ENCODE measurements at regions not wholly inside any gene's neighbourhood (a gene's known extent, or its start where the extent isn't known, plus 50 kb on each side); places are given as distances from the start of the nearest gene placed in this dataset.

DNA sequence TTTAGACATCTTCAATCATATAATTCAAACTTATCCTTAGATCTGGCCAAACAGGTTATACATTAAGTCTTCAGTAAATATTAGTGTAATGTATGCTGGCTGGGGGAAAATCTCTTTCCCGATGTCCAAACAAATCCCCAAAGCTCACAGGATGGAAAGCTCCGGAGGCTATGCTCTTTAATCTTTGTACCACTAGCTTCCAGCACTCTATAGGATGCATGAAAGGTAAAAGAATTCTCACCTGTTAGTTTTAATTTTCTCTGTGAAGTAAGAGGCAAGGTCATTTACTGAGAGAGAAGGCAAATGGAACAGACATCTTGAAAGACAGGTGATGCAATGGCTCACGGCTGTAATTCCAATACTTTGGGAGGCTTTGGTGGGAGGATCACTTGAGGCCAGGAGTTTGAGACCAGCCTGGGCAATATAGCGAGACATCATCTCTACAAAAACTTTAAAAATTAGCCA, 99.8 kb upstream of the KIF5B start:
- H3K4me3 ChIP-seq (ENCODE audit: low read depth, low read length): peak overlapping the region; percentile 14; the same call in 1 of the 2 replicates
- peak; percentile 67 for DNase-seq (ENCODE audit: low read depth)

DNA sequence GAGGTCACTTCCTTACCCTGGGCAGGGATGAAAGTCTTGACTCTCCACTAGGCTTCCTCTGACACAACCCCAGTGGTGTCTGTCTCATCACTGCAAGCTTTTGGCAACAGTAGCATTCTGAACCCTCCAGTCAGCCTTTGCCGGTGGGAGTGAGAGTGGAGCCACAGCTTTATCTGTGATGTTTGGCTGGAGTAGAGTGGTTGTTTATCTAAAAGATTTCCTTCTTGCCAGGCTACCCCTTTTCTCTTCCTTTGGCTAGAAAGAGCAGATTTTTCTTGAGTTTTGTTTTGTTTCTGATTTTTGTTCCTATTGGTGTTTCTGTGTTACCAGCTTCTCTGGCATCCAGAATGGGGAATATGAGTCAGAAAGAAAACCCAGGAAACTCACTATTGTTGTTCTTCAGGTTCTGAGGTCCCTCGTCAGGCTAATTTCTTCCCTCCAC, 98.9 kb upstream of the KIF5B start:
- no peak for DNase-seq (ENCODE audit: low read depth)
- TF ChIP-seq, protein P1, sequence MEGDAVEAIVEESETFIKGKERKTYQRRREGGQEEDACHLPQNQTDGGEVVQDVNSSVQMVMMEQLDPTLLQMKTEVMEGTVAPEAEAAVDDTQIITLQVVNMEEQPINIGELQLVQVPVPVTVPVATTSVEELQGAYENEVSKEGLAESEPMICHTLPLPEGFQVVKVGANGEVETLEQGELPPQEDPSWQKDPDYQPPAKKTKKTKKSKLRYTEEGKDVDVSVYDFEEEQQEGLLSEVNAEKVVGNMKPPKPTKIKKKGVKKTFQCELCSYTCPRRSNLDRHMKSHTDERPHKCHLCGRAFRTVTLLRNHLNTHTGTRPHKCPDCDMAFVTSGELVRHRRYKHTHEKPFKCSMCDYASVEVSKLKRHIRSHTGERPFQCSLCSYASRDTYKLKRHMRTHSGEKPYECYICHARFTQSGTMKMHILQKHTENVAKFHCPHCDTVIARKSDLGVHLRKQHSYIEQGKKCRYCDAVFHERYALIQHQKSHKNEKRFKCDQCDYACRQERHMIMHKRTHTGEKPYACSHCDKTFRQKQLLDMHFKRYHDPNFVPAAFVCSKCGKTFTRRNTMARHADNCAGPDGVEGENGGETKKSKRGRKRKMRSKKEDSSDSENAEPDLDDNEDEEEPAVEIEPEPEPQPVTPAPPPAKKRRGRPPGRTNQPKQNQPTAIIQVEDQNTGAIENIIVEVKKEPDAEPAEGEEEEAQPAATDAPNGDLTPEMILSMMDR (IDR thresholded peaks at IDR 0.05; ENCODE audit: control insufficient read depth, extremely low read depth, insufficient read depth): no peak
- no peak overlapping the region for H3K4me3 ChIP-seq (ENCODE audit: low read depth, low read length)

More for the DNA sequence above, 99.8 kb upstream of the KIF5B start:
- TF ChIP-seq, protein P1 (IDR thresholded peaks at IDR 0.05; ENCODE audit: control insufficient read depth, extremely low read depth, insufficient read depth): no peak

DNA sequence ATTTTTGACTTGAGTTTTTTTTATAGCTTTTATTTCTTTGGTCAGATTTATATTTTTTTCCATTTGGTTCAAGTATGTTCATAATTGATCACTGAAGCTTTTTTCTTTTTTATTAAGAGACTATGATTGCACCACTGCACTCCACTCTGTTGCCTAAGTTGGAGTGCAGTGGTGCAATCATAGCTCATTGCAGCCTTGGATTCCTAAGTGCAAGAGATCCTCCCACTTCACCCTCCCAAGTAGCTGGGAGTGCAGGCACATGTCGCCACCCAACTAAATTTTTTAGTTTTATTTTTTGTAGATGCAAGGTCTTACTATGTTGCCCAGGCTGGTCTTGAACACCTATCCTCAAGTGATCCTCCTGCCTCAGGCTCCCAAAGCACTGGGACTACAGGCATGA, 97.7 kb upstream of the KIF5B start:
- H3K4me3 ChIP-seq (ENCODE audit: low read depth, low read length): no peak overlapping the region
- DNase-seq (ENCODE audit: low read depth): no peak
- TF ChIP-seq, protein P1 (IDR thresholded peaks at IDR 0.05; ENCODE audit: control insufficient read depth, extremely low read depth, insufficient read depth): no peak

DNA sequence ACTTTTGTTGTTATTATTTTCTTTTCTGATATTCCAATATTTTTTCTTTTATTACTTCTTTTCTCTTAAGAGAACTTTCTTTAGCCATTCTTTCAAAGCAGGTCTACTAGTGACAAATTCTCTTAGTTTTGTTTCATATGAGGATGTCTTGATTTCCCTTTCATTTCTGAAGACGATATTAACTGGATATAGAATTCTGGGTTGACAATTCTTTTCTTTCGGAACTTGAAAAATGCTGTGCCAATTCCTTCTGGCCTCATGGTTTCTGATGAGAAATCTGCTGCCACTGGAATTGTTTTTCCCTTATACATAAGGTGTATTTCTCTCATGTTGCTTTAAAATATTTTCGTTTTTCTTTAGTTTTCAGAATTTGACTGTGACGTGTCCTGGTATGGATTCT, 97.0 kb upstream of the KIF5B start:
- TF ChIP-seq, protein P1 (IDR thresholded peaks at IDR 0.05; ENCODE audit: control insufficient read depth, extremely low read depth, insufficient read depth): no peak
- DNase-seq (ENCODE audit: low read depth): no peak
- H3K4me3 ChIP-seq (ENCODE audit: low read depth, low read length): no peak overlapping the region

DNA sequence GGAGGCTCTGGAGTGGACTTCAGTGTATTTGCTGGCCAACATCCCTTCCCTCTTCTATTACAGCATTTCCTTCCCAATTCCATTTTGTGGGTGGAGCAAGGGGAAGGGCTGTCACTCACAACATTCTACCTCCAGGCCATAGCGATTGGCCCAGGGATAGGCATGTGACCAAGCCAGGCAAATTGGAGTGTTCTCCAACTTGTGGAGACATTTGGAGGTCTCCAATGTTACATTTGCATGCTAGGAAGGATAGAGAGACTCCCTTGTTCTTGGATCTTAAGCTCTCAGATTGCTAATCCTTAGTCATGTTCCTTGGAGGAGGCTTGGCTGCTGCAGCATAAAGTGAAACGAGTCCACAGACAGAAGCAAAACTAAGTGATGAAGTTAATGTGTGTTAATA, 95.6 kb upstream of the KIF5B start:
- DNase-seq (ENCODE audit: low read depth): no peak
- TF ChIP-seq, protein P1 (IDR thresholded peaks at IDR 0.05; ENCODE audit: control insufficient read depth, extremely low read depth, insufficient read depth): no peak
- no peak overlapping the region for H3K4me3 ChIP-seq (ENCODE audit: low read depth, low read length)

DNA sequence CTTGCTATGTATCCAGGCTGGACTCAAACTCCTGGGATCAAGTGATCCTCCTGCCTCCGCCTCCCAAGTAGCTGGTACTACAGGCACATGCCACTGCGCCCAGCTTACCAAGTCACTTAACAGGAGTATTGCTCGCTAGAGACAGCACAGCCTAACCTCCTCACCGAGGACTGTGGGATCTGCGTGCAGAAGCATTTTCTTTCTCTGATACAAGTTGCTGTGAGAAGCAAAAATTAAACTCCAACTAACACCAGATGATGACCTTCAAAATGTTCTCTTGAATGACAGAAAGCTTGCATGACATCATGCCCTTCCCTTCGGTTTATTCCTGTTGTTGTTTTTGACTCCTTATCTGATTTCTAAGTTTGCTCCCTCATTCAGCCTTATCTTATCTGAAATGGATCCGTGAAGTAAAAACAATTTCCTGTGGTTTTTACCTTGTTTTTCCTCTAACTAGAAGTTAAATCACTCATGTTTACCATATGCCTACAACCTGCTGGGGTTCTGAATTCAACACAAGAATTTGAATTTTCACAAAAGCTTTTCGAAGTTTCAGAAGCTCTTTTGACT, 94.4 kb upstream of the KIF5B start:
- no peak overlapping the region for H3K4me3 ChIP-seq (ENCODE audit: low read depth, low read length)
- TF ChIP-seq, protein P1 (IDR thresholded peaks at IDR 0.05; ENCODE audit: control insufficient read depth, extremely low read depth, insufficient read depth): no peak
- DNase-seq (ENCODE audit: low read depth): no peak
